GM13976 (cell line): ENCODE measurements at regions not wholly inside any gene's neighbourhood (a gene's known extent, or its start where the extent isn't known, plus 50 kb on each side); places are given as distances from the start of the nearest gene placed in this dataset.

Experiments
- DNase-seq: peaks from one replicate; pipeline ENCODE4 v3.0.0; 2012; ENCODE audit warnings: low spot score
- in situ Hi-C: fragments of 300-500 bp; cut with MboI; formaldehyde crosslinking; loops from one replicate; pipeline ENCODE4 v1.12.0; 2022; ENCODE audit warnings: low sequenced_read_pairs, mixed read lengths, inconsistent platforms; ENCODE audit not compliant: unreplicated experiment
- TF ChIP-seq, protein P1 (sequence below): IDR thresholded peaks from 2 replicates; pipeline ENCODE4 v1.5.1; 2012; ENCODE audit warnings: borderline replicate concordance, mild to moderate bottlenecking; ENCODE audit not compliant: insufficient read depth; ENCODE audit errors: extremely low read depth, missing control alignments, control extremely low read depth

DNA sequence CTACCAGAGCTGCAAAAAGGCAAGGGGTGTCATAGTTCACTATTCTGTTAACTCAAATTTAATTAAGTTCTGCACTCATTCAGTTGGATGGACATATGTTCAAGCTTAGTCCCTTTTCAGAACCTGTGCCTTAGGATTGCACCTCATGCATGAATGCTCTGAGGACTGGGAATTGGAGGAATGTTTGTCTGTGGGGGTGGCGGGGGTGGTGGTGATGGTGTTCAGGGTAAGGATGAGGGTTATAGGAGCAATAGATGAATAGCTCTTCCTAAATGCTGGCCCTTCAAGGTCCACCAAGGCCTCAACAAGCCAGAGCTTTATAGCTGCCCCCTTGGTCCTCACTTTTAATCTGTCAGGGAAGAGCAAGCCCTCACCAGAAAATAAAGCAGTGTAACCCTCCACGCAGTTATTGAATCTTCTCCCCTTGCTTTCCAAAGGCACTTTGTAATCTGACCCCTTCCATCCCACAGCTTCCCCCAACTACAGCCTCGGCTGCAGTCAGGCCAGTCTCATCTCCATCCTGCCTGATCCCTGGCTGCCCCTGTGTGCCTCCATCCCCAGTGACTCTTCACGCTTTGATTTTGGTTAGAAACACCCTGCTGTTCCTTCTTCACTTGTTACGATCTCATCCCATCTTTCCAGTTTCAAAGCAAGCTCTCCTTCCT lies 221.6 kb upstream of the LMCD1 start:
- in situ Hi-C loops = no loop called here
- TF ChIP-seq, protein P1, sequence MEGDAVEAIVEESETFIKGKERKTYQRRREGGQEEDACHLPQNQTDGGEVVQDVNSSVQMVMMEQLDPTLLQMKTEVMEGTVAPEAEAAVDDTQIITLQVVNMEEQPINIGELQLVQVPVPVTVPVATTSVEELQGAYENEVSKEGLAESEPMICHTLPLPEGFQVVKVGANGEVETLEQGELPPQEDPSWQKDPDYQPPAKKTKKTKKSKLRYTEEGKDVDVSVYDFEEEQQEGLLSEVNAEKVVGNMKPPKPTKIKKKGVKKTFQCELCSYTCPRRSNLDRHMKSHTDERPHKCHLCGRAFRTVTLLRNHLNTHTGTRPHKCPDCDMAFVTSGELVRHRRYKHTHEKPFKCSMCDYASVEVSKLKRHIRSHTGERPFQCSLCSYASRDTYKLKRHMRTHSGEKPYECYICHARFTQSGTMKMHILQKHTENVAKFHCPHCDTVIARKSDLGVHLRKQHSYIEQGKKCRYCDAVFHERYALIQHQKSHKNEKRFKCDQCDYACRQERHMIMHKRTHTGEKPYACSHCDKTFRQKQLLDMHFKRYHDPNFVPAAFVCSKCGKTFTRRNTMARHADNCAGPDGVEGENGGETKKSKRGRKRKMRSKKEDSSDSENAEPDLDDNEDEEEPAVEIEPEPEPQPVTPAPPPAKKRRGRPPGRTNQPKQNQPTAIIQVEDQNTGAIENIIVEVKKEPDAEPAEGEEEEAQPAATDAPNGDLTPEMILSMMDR = no peak
- DNase-seq = no peak

DNA sequence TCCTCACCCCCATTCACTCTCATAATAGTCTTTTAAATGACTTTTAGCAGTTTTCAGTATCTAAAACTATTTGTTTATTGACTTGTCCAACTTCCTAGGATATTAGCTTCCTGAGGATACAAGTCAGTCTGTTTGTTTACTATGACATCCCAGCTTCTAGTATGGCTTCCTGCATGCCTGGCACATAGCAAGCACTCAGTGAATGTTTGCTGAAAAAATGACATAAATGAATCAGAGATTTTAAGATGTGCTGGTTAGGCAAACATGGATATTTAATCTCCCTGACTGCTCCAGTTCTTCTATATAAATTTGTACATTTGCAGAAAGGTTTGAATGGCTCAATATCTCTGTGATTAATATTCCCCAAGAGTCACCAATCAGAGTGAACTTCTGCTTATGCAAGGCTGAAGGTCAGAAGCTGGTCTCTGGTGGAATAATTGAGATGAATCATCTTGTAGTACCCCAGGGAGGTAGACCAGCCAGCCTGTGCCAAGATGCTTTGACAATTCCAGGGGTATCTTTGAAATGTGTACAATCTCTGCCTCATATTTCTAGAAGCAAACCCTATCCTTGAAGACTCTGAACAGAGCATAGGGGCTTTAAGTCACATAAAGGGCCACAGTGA lies 219.0 kb upstream of the LMCD1 start:
- DNase-seq = no peak
- in situ Hi-C loops = no loop called here
- TF ChIP-seq, protein P1 = no peak

DNA sequence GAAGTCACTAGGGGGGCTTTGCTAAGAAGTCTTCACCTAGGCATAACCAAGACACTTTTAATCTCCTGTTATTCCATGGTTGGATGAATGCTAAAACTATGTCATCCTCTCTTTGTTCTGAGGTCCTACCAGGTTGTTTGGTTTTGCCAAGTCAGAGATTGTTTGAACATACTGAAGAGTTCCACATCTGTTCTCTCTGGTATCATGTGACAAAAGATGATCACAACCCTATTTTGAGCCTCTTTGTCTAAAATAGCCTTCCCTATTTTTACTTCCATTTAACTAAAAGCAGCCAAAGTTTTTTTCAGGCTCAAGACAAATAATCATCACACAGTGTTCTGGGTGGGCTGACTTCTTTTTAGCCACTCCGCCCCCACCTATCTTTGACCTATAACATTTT lies 218.4 kb upstream of the LMCD1 start:
- TF ChIP-seq, protein P1 = no peak
- in situ Hi-C loops = no loop called here
- DNase-seq = no peak

DNA sequence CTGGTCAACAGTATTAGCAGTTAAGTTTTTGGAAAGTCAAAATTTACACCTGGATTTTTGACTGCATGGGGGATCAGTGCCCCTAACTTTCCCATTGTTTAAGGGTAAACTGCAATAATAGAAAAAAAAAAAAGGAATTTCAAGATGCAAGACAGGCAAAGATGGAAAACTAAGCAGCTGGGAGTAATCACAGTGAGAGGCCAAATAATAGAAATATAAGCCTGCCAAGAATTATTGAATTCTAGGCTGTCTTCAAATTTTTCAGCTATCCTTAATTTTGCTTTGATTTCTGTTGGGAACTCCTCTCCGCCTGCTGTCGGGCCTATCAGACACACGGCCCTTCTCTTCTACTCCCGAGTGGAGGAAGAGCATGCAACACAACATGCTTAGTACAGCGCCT lies 215.5 kb upstream of the LMCD1 start:
- in situ Hi-C loops = no loop called here
- TF ChIP-seq, protein P1 = no peak

DNA sequence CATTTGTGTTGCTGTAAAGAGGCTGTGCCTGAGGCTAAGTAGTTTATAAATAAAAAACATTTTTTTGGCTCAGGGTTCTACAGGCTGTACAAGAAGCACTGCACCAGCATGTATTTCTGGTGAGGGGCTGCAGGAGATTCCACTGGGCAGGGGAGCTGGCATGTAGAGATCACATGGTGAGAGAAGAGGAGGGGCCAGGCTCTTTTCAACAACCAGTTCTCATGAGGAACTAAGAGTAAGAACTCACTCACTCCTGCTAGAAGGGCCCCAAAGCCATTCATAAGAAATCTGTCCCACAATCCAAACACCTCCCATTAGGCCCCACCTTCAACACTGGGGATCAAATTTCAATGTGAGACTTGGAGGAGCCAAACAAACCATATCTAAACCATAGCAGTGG lies 214.9 kb upstream of the LMCD1 start:
- DNase-seq = no peak
- TF ChIP-seq, protein P1 = no peak
- in situ Hi-C loops = no loop called here

More for the DNA sequence above, 215.5 kb upstream of the LMCD1 start:
- no peak for DNase-seq

DNA sequence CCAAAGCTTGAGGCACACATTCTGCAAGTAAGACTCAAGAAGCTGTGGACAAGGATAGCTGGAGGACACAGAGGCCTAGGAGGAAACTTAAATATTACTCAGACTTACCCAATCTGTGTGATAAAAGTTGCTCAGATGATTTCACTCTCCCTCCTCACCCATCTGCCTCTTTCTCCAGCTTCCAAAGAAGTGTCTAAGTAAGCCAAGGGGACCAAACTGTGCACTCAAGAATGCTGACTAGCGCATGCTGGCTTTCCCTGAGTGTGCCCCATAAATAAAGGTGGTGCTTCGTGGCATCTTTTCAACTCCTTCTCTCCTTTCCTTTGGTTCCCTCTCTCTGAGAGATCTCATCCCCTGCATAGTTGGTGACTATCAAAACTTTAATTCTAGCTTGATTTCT lies 211.0 kb upstream of the LMCD1 start:
- no peak for DNase-seq
- TF ChIP-seq, protein P1 = no peak
- in situ Hi-C loops = no loop called here
